Skeletal muscle tissue (tissue), 3 donors: ENCODE measurements at regions not wholly inside any gene's neighbourhood (a gene's known extent, or its start where the extent isn't known, plus 50 kb on each side); places are given as distances from the start of the nearest gene placed in this dataset.

Experiments used
- H3K27ac ChIP-seq: one replicate; pipeline ENCODE4 v1.7.0; 2013; ENCODE audit warnings: mild to moderate bottlenecking, low read depth, low read length, inconsistent platforms
- H3K27me3 ChIP-seq, 3 donors: one replicate each; pipeline ENCODE4 v1.7.0; 2013; ENCODE audit warnings: low read length in 3 of 3; ENCODE audit not compliant: control insufficient read depth in 3 of 3, insufficient read depth in 3 of 3
- H3K36me3 ChIP-seq, 3 donors: one replicate each; pipeline ENCODE4 v1.7.0; 2013; ENCODE audit warnings: low read length in 3 of 3; ENCODE audit not compliant: control insufficient read depth in 3 of 3, insufficient read depth in 3 of 3
- H3K4me1 ChIP-seq, 3 donors: one replicate each; pipeline ENCODE4 v1.7.0; 2013; ENCODE audit warnings: low read length in 3 of 3, mild to moderate bottlenecking in 3 of 3; ENCODE audit not compliant: control insufficient read depth in 3 of 3, insufficient read depth in 3 of 3
- H3K4me3 ChIP-seq, 3 donors: one replicate each; pipeline ENCODE4 v1.7.0; 2013; ENCODE audit warnings: low read length in 3 of 3
- H3K9ac ChIP-seq, 3 donors: one replicate each; pipeline ENCODE4 v1.7.0; 2013; ENCODE audit warnings: low read length in 3 of 3, mild to moderate bottlenecking in 3 of 3, moderate library complexity in 2 of 3, low read depth in 1 of 3
- H3K9me3 ChIP-seq, 3 donors: one replicate each; pipeline ENCODE4 v1.7.0; 2013; ENCODE audit warnings: low read length in 3 of 3; ENCODE audit not compliant: control insufficient read depth in 3 of 3
- donor health status: Osteomylitis.

DNA sequence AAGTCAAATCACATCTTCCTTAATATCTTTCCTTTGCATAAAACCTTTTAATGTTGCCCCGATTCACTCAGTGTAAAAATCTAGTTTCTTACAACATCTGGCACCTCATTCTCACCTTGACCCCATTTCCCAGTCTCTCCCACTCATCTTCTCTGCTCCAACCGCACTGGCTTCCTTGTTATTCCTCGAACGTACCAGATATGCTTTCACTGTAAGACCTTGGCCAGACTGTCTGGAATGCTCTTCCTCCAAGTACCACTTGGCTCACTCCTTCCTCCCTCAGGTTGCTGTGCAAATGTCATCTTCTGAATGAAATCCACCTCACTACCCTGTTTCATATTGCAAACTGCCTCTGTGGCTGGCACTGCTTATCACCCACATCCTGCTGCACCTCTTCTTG lies 433.6 kb downstream of the HAPSTR1 start:
- no peaks in the 10 kb centered on the region for H3K9me3 ChIP-seq
- no peak overlapping the region for H3K27ac ChIP-seq
- H3K9ac ChIP-seq = no peak overlapping the region
- H3K4me3 ChIP-seq = no peak overlapping the region
- no peaks in the 10 kb centered on the region for H3K4me1 ChIP-seq
- no peaks in the 10 kb centered on the region for H3K36me3 ChIP-seq
- H3K27me3 ChIP-seq = no peaks in the 10 kb centered on the region

GRCh38 chr16:9526791-9527190 lies 435.3 kb downstream of the HAPSTR1 start:
- no peak overlapping the region for H3K9ac ChIP-seq
- no peaks in the 10 kb centered on the region for H3K4me1 ChIP-seq
- H3K9me3 ChIP-seq = no peaks in the 10 kb centered on the region
- no peaks in the 10 kb centered on the region for H3K27me3 ChIP-seq
- H3K36me3 ChIP-seq = no peaks in the 10 kb centered on the region
- H3K4me3 ChIP-seq = no peak overlapping the region
- no peak overlapping the region for H3K27ac ChIP-seq

DNA sequence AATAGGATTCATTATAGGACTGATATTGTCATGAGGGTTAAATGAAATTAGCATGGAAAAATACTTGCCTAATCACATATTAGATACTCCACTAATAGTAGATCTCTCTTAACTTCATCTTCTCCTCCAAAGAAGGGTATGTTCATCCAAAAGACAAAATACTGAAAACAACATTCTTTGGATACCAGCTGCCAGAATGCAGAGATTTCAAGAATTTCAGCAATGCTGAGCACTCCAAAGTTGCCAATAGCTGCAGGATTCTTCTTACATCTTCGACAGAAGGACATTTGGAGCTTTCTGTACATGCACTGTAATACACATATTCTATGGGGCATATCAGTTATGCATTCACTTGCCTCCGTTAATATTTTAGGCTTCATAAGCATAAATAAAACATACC lies 436.5 kb downstream of the HAPSTR1 start:
- Histone ChIP-seq H3K27me3 (no peaks in the 10 kb centered on the region), H3K36me3 (no peaks in the 10 kb centered on the region), H3K9ac (no peak overlapping the region), H3K4me1 (no peaks in the 10 kb centered on the region), H3K9me3 (peaks cover 0 to 3% (median 0%) of the 10 kb centered on the region in 3 donors), H3K27ac (no peak overlapping the region), H3K4me3 (no peak overlapping the region)

DNA sequence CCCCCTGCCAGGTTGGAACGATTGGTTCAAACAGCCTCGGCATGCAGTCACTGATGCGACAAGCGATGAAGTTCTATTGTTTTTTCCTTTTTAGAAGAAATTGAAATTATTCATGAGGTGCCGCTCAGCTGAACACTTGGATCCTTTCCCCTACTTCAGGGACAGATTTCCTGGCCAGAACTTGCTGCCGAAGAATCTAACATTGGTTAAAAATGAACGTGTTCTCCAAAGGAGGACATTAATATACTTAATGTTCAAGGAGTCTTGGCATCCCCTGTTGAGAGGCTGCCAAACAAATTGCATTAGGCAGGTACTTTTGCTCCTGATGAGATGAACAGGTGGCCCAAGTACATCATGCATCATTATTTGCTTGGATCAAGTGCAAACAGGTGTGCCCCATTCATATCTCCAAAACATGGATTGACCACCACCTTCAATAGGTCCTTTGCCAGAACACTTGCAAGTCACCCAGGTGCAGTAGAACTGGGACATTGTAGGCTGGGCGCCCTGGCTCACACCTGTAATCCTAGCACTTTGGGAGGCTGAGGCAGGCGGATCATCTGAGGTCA lies 437.2 kb downstream of the HAPSTR1 start:
- no peaks in the 10 kb centered on the region for H3K4me1 ChIP-seq
- peaks cover 0 to 3% (median 0%) of the 10 kb centered on the region in 3 donors for H3K9me3 ChIP-seq
- H3K9ac ChIP-seq = no peak overlapping the region
- no peaks in the 10 kb centered on the region for H3K27me3 ChIP-seq
- no peaks in the 10 kb centered on the region for H3K36me3 ChIP-seq
- H3K27ac ChIP-seq = no peak overlapping the region
- H3K4me3 ChIP-seq = no peak overlapping the region

DNA sequence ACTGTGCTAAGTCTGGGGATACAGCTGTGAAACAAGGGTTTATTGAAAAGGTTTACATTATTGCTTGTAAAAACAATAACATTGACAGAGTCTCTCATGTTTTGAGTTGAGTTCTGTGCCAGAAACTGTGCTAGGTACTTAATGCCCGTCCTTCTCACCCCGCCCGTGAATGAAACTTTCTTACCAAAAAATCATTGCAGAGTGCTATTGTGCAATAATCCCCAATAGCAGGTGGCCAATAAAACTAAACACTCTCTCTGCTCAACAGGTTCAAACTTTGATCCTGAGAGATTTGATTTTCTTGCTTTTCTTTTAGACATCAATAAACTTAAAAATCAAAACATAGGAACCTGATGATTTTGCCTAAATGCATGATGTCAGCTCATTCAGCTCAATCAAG lies 441.6 kb downstream of the HAPSTR1 start:
- Histone ChIP-seq H3K4me3 (no peak overlapping the region), H3K27me3 (no peaks in the 10 kb centered on the region), H3K9ac (no peak overlapping the region), H3K4me1 (no peaks in the 10 kb centered on the region), H3K27ac (no peak overlapping the region), H3K9me3 (peaks cover 0 to 3% (median 0%) of the 10 kb centered on the region in 3 donors), H3K36me3 (no peaks in the 10 kb centered on the region)

- Histone ChIP-seq H3K27ac (no peak overlapping the region), H3K36me3 (no peaks in the 10 kb centered on the region), H3K27me3 (no peaks in the 10 kb centered on the region), H3K9ac (no peak overlapping the region), H3K9me3 (peaks cover 0 to 10% (median 0%) of the 10 kb centered on the region in 3 donors), H3K4me1 (no peaks in the 10 kb centered on the region), H3K4me3 (no peak overlapping the region)
Observed at GRCh38 chr16:9534759-9535158, 443.3 kb downstream of the HAPSTR1 start.

DNA sequence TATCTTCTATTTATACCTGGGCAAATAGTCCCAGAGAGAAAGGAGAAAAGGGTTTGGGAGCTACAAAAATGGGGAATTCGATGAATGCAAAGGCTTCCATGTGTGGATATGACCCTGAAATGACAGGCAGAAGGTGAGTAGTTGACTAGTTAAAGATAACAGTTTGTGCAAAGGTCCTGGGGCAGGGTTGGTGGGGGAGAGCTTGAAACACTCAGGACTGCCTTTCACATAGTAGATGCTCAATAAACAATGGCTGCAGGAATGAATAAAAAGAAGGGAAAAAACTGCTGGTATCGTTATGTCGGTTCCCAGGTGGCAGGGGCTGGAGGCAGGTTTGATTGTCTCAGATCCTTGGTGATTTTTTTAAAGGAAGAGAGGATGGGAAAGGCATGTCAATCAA lies 445.5 kb downstream of the HAPSTR1 start:
- Histone ChIP-seq H3K36me3 (no peaks in the 10 kb centered on the region), H3K4me1 (no peaks in the 10 kb centered on the region), H3K9me3 (peaks cover 0 to 10% (median 0%) of the 10 kb centered on the region in 3 donors), H3K27ac (no peak overlapping the region), H3K27me3 (no peaks in the 10 kb centered on the region), H3K4me3 (no peak overlapping the region), H3K9ac (no peak overlapping the region)

DNA sequence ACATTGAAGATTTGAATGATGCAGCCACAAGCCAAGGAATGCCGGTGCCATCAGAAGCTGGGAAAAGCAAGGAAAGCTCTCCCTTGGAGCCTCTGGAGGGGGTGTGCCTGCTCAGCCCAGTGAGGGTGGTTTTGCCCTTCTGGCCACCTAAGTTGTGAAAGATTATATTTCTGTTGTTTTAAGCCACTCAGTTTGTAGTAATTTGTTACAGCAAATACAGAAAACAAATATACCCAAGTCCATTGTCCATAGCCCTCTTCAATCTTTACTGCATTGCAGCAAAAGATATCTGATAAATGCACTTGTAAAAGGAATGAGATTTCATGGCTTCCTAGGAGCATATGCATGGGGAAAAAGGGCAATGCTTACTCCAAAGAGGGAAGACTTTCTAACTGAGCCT lies 447.9 kb downstream of the HAPSTR1 start:
- H3K27me3 ChIP-seq = peaks cover 0 to 2% (median 0%) of the 10 kb centered on the region in 3 donors
- no peaks in the 10 kb centered on the region for H3K36me3 ChIP-seq
- H3K9ac ChIP-seq = no peak overlapping the region
- no peaks in the 10 kb centered on the region for H3K4me1 ChIP-seq
- H3K4me3 ChIP-seq = no peak overlapping the region
- no peak overlapping the region for H3K27ac ChIP-seq
- H3K9me3 ChIP-seq = peaks cover 0 to 7% (median 0%) of the 10 kb centered on the region in 3 donors

DNA sequence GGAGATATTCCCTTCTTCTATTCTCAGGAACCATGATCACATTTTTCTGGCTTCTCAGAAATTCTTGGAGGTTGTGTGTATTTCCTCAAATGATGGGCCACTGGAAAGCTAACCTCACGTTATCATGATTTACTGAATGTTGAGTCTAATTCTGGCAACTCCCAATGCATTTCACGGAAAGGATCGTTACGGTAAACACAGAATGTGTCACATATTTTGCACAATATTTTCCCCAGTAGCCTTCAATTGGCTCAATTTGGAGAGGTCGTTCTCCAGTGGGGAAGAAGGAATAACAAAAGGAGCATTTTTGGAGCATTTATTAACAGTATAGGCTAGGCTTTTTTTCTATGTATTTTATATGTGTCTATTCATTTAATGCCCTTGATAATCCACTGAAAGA lies 450.3 kb downstream of the HAPSTR1 start:
- no peaks in the 10 kb centered on the region for H3K4me1 ChIP-seq
- H3K27ac ChIP-seq = no peak overlapping the region
- peaks cover 0 to 7% (median 0%) of the 10 kb centered on the region in 3 donors for H3K9me3 ChIP-seq
- peaks cover 0 to 2% (median 0%) of the 10 kb centered on the region in 3 donors for H3K27me3 ChIP-seq
- H3K9ac ChIP-seq = no peak overlapping the region
- H3K36me3 ChIP-seq = no peaks in the 10 kb centered on the region
- H3K4me3 ChIP-seq = no peak overlapping the region

DNA sequence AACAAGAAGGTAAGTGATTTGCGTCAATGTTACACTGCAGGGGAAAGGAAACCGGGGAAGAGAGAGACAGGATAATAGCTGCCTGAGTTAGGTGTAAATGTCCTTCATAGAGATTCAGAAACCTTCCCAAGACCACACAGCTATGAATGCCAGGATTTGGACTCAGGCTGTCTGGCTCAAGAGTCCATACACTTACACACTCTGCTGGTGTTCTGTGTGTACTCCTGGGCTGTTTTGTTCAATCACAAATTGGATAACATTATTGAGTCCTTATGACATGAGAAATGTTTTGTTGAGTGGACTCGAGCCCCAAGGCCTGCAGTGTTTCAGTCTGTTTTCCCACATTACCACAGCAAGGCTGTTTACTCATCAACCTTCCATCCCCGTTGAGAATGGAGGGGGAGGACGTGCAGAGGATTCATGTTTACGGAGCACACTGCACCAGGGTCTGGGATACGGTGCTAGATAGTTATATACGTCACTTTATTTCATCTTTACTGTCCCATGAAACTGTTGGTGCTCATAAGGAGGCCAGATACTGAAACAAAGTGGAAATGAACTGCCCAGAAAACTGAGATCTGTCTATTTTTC lies 450.8 kb downstream of the HAPSTR1 start:
- Histone ChIP-seq H3K36me3 (no peaks in the 10 kb centered on the region), H3K4me1 (no peaks in the 10 kb centered on the region), H3K9ac (no peak overlapping the region), H3K9me3 (peaks cover 0 to 7% (median 0%) of the 10 kb centered on the region in 3 donors), H3K27me3 (peaks cover 0 to 2% (median 0%) of the 10 kb centered on the region in 3 donors), H3K27ac (no peak overlapping the region), H3K4me3 (no peak overlapping the region)
